GM12878 (cell line): ENCODE measurements at regions not wholly inside any gene's neighbourhood (a gene's known extent, or its start where the extent isn't known, plus 50 kb on each side); places are given as distances from the start of the nearest gene placed in this dataset.

Experiments used
- BMI1 ChIP-seq: fragments of 450-650 bp; IDR thresholded peaks from 2 replicates; pipeline ENCODE4 v1.6.1; 2016; ENCODE audit warnings: mild to moderate bottlenecking, moderate library complexity, borderline replicate concordance
- CHD1 ChIP-seq: IDR thresholded peaks from 2 replicates; pipeline ENCODE4 v1.6.1; 2012; ENCODE audit warnings: low read depth, low read length, improper control_type of control experiment
- CHD4 ChIP-seq: fragments of 200-600 bp; sonication (generic); IDR thresholded peaks from 2 replicates; pipeline ENCODE4 v1.6.1; 2016; ENCODE audit warnings: mild to moderate bottlenecking
- HDAC2 ChIP-seq: fragments of 200-600 bp; sonication (generic); IDR thresholded peaks from 2 replicates; pipeline ENCODE4 v1.6.1; 2017
- HDGF ChIP-seq: fragments of 450-650 bp; IDR thresholded peaks from 2 replicates; pipeline ENCODE4 v1.6.1; 2016; ENCODE audit warnings: antibody characterized with exemption
- IKZF2 ChIP-seq, 2 experiments: fragments of 450-650 bp; IDR thresholded peaks; 2 replicates each; pipeline ENCODE4 v1.6.1; 2017; ENCODE audit warnings: mild to moderate bottlenecking in 2 of 2, moderate library complexity in 2 of 2
- MXI1 ChIP-seq: fragments of 150-350 bp; IDR thresholded peaks from 2 replicates; pipeline ENCODE4 v1.6.1; 2011; ENCODE audit warnings: low read depth, mild to moderate bottlenecking, inconsistent platforms, low read length, improper control_type of control experiment
- NRF1 ChIP-seq: conservative IDR thresholded peaks from 2 replicates; pipeline ENCODE4 v1.6.1; 2011; ENCODE audit warnings: mild to moderate bottlenecking, low read depth, low read length, improper control_type of control experiment
- RAD21 ChIP-seq: IDR thresholded peaks from 2 replicates; pipeline ENCODE4 v1.6.1; 2011; ENCODE audit warnings: mild to moderate bottlenecking, low read depth, low read length, moderate library complexity; ENCODE audit not compliant: insufficient read depth
- RAD51 ChIP-seq: fragments of 450-650 bp; IDR thresholded peaks from 2 replicates; pipeline ENCODE4 v1.6.1; 2016; ENCODE audit warnings: moderate library complexity, mild to moderate bottlenecking, inconsistent platforms
- RB1 ChIP-seq: fragments of 450-650 bp; formaldehyde crosslinking; IDR thresholded peaks from 2 replicates; pipeline ENCODE4 v1.6.1; 2017; ENCODE audit warnings: mild to moderate bottlenecking, borderline replicate concordance
- RBBP5 ChIP-seq: fragments of 200-600 bp; sonication (generic); conservative IDR thresholded peaks from 2 replicates; pipeline ENCODE4 v1.6.1; 2016
- RCOR1 ChIP-seq: conservative IDR thresholded peaks from 2 replicates; pipeline ENCODE4 v1.6.1; 2012; ENCODE audit warnings: low read depth, low read length, improper control_type of control experiment
- RUNX3 ChIP-seq: IDR thresholded peaks from 2 replicates; pipeline ENCODE4 v1.6.1; 2012; ENCODE audit warnings: low read length, inconsistent platforms
- SMAD1 ChIP-seq: fragments of 450-650 bp; IDR thresholded peaks from 2 replicates; pipeline ENCODE4 v1.6.1; 2018; ENCODE audit warnings: mild to moderate bottlenecking, low read depth; ENCODE audit not compliant: partially characterized antibody
- SPI1 ChIP-seq: IDR thresholded peaks from 2 replicates; pipeline ENCODE4 v1.6.1; 2011; ENCODE audit warnings: low read depth, mild to moderate bottlenecking, low read length, moderate library complexity, borderline replicate concordance; ENCODE audit not compliant: insufficient read depth
- SREBF1 ChIP-seq: IDR thresholded peaks from 2 replicates; pipeline ENCODE4 v1.6.1; 2012; ENCODE audit warnings: mild to moderate bottlenecking, low read length
- SUPT20H ChIP-seq: IDR thresholded peaks from 2 replicates; pipeline ENCODE4 v1.6.1; 2011; ENCODE audit warnings: low read depth, mild to moderate bottlenecking, low read length, moderate library complexity, borderline replicate concordance; ENCODE audit not compliant: control insufficient read depth
- ZNF274 ChIP-seq: IDR thresholded peaks from one replicate; pipeline ENCODE4 v1.8.0; 2011; ENCODE audit not compliant: insufficient read length, insufficient read depth
- ZZZ3 ChIP-seq: IDR thresholded peaks from 2 replicates; pipeline ENCODE4 v1.6.1; 2011; ENCODE audit warnings: low read depth; ENCODE audit not compliant: control insufficient read depth, insufficient read length
- TF ChIP-seq, protein P1 (sequence below): IDR thresholded peaks from 2 replicates; pipeline ENCODE4 v1.6.1; 2012; ENCODE audit warnings: mild to moderate bottlenecking, low read depth, low read length
- TF ChIP-seq, protein P2 (sequence below): IDR thresholded peaks from 2 replicates; pipeline ENCODE4 v1.6.1; 2011; ENCODE audit warnings: low read depth, mild to moderate bottlenecking, low read length, moderate library complexity, borderline replicate concordance; ENCODE audit errors: extremely low read depth
- TF ChIP-seq, protein P3 (sequence below), 3 experiments: IDR thresholded peaks in 2 of 3; conservative IDR thresholded peaks in 1 of 3; 2 replicates each; pipeline ENCODE4 v1.5.1; 2011; ENCODE audit warnings: low read depth in 3 of 3, low read length in 3 of 3, mild to moderate bottlenecking in 3 of 3, control low read depth in 2 of 3, moderate library complexity in 2 of 3, inconsistent platforms in 1 of 3, mixed read lengths in 1 of 3; ENCODE audit not compliant: control insufficient read depth in 2 of 3, insufficient read depth in 1 of 3; ENCODE audit errors: extremely low read depth in 1 of 3
- TF ChIP-seq, protein P4 (sequence below): fragments of 450-650 bp; formaldehyde crosslinking; IDR thresholded peaks from 2 replicates; pipeline ENCODE4 v1.4.0; 2022; ENCODE audit warnings: mild to moderate bottlenecking, moderate library complexity

DNA sequence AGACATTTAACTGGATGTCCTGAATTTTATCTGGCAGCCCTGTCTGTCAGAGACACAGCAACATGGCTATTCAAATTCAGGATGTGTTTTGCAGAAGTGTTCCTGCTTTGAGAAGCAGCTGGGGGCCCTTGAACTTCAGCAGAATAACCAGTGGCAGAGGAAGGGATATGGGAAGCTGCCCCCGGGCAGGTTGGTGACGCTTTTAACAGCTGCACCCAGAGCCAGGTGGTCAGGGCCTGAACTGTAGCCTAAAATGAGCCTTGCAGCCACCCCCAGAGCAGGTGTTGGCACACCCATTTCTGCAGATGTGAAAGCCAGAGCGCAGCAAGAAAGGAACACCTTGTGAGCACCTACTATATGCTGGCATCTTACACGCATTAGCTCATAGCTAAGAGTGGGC, 128.7 kb upstream of the BOD1 start (continued):
- TF ChIP-seq, protein P1, sequence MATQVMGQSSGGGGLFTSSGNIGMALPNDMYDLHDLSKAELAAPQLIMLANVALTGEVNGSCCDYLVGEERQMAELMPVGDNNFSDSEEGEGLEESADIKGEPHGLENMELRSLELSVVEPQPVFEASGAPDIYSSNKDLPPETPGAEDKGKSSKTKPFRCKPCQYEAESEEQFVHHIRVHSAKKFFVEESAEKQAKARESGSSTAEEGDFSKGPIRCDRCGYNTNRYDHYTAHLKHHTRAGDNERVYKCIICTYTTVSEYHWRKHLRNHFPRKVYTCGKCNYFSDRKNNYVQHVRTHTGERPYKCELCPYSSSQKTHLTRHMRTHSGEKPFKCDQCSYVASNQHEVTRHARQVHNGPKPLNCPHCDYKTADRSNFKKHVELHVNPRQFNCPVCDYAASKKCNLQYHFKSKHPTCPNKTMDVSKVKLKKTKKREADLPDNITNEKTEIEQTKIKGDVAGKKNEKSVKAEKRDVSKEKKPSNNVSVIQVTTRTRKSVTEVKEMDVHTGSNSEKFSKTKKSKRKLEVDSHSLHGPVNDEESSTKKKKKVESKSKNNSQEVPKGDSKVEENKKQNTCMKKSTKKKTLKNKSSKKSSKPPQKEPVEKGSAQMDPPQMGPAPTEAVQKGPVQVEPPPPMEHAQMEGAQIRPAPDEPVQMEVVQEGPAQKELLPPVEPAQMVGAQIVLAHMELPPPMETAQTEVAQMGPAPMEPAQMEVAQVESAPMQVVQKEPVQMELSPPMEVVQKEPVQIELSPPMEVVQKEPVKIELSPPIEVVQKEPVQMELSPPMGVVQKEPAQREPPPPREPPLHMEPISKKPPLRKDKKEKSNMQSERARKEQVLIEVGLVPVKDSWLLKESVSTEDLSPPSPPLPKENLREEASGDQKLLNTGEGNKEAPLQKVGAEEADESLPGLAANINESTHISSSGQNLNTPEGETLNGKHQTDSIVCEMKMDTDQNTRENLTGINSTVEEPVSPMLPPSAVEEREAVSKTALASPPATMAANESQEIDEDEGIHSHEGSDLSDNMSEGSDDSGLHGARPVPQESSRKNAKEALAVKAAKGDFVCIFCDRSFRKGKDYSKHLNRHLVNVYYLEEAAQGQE: no peak
- TF ChIP-seq SPI1: peak; percentile 47; the same call in 1 of the 2 replicates
- peak; percentile 27; the same call in 1 of the 2 replicates for TF ChIP-seq RUNX3
- no peak for TF ChIP-seq ZZZ3
- no peak for TF ChIP-seq SMAD1
- no peak for TF ChIP-seq BMI1
- TF ChIP-seq RCOR1: no peak
- no peak for TF ChIP-seq MXI1
- TF ChIP-seq, protein P2, sequence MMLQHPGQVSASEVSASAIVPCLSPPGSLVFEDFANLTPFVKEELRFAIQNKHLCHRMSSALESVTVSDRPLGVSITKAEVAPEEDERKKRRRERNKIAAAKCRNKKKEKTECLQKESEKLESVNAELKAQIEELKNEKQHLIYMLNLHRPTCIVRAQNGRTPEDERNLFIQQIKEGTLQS: no peak
- no peak for TF ChIP-seq RBBP5
- no peak for TF ChIP-seq RAD51
- no peak for TF ChIP-seq SREBF1
- no peak for TF ChIP-seq HDAC2
- TF ChIP-seq, protein P3, sequence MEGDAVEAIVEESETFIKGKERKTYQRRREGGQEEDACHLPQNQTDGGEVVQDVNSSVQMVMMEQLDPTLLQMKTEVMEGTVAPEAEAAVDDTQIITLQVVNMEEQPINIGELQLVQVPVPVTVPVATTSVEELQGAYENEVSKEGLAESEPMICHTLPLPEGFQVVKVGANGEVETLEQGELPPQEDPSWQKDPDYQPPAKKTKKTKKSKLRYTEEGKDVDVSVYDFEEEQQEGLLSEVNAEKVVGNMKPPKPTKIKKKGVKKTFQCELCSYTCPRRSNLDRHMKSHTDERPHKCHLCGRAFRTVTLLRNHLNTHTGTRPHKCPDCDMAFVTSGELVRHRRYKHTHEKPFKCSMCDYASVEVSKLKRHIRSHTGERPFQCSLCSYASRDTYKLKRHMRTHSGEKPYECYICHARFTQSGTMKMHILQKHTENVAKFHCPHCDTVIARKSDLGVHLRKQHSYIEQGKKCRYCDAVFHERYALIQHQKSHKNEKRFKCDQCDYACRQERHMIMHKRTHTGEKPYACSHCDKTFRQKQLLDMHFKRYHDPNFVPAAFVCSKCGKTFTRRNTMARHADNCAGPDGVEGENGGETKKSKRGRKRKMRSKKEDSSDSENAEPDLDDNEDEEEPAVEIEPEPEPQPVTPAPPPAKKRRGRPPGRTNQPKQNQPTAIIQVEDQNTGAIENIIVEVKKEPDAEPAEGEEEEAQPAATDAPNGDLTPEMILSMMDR (IDR thresholded peaks at IDR 0.05 in 2 of 3, conservative IDR thresholded peaks at IDR 0.05 in 1 of 3; ENCODE audit: control insufficient read depth in 2 of 3, extremely low read depth in 1 of 3, insufficient read depth in 1 of 3, low read depth in 3 of 3, low read length in 3 of 3): no peak
- TF ChIP-seq, protein P4, sequence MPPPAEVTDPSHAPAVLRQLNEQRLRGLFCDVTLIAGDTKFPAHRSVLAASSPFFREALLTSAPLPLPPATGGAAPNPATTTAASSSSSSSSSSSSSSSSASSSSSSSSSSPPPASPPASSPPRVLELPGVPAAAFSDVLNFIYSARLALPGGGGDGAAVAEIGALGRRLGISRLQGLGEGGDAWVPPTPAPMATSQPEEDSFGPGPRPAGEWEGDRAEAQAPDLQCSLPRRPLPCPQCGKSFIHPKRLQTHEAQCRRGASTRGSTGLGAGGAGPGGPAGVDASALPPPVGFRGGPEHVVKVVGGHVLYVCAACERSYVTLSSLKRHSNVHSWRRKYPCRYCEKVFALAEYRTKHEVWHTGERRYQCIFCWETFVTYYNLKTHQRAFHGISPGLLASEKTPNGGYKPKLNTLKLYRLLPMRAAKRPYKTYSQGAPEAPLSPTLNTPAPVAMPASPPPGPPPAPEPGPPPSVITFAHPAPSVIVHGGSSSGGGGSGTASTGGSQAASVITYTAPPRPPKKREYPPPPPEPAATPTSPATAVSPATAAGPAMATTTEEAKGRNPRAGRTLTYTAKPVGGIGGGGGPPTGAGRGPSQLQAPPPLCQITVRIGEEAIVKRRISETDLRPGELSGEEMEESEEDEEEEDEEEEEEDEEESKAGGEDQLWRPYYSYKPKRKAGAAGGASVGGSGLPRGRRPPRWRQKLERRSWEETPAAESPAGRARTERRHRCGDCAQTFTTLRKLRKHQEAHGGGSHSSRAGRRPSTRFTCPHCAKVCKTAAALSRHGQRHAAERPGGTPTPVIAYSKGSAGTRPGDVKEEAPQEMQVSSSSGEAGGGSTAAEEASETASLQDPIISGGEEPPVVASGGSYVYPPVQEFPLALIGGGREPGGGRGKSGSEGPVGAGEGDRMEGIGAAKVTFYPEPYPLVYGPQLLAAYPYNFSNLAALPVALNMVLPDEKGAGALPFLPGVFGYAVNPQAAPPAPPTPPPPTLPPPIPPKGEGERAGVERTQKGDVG (CRISPR knock-in tag): no peak
- TF ChIP-seq ZNF274: no peak
- peak in 1 of 2 experiments; percentile 35; a peak in 2 of 4 replicates for TF ChIP-seq IKZF2 (IDR thresholded peaks at IDR 0.05)
- TF ChIP-seq CHD1: no peak
- no peak for TF ChIP-seq CHD4
- TF ChIP-seq RB1: no peak
- 0 out of 2 replicates have a peak, but pooled peaks have one; percentile 0 for TF ChIP-seq RAD21
- TF ChIP-seq HDGF: no peak
- TF ChIP-seq SUPT20H: no peak
- no peak for TF ChIP-seq NRF1
